ENCODE measurements at regions not wholly inside any gene's neighbourhood (a gene's known extent, or its start where the extent isn't known, plus 50 kb on each side); places are given as distances from the start of the nearest gene placed in this dataset.

- no peak overlapping the region for H3K4me2 ChIP-seq (ENCODE audit: low read length)
- H2AFZ ChIP-seq (ENCODE audit: low read depth, low read length) = no peak overlapping the region
- TF ChIP-seq SMC3 (conservative IDR thresholded peaks at IDR 0.05; ENCODE audit: poor library complexity) (no peak), TAF1 (IDR thresholded peaks at IDR 0.05; ENCODE audit: low read depth) (no peak), POLR2AphosphoS5 (IDR thresholded peaks at IDR 0.05) (no peak), EP300 (conservative IDR thresholded peaks at IDR 0.05; ENCODE audit: poor library complexity, severe bottlenecking) (no peak), REST (IDR thresholded peaks at IDR 0.05; ENCODE audit: borderline replicate concordance) (no peak), MXI1 (conservative IDR thresholded peaks at IDR 0.05; ENCODE audit: poor library complexity, severe bottlenecking) (no peak), EZH2 (IDR thresholded peaks at IDR 0.05; ENCODE audit: borderline replicate concordance, insufficient read depth, low read length, poor library complexity, severe bottlenecking) (no peak), CTCF (IDR thresholded peaks at IDR 0.05; ENCODE audit: poor library complexity, severe bottlenecking) (no peak), RAD21 (conservative IDR thresholded peaks at IDR 0.05) (no peak)
Observed at GRCh38 chr9:106075236-106075959, 381.1 kb downstream of the TMEM38B start.

GRCh38 chr9:106075960-106076327, 381.6 kb downstream of the TMEM38B start:
- no peaks in the 10 kb centered on the region for H3F3A ChIP-seq (ENCODE audit: insufficient read depth, low read length, poor library complexity, severe bottlenecking)
- no peak overlapping the region for H3K4me2 ChIP-seq (ENCODE audit: low read length)

More at GRCh38 chr9:106075236-106075959, 381.1 kb downstream of the TMEM38B start:
- H3K9me2 ChIP-seq (ENCODE audit: insufficient read depth, low read length) = no peaks in the 10 kb centered on the region
- no peaks in the 10 kb centered on the region for H4K20me1 ChIP-seq (ENCODE audit: insufficient read depth)
- no peaks in the 10 kb centered on the region for H3K79me2 ChIP-seq (replicated peaks; ENCODE audit: insufficient read depth, low read length)
- H3K36me3 ChIP-seq (ENCODE audit: insufficient read depth, low read length) = no peaks in the 10 kb centered on the region
- H3K4me3 ChIP-seq (ENCODE audit: low read length) = no peak overlapping the region
- no peaks in the 10 kb centered on the region for H3K9me3 ChIP-seq (ENCODE audit: low read length)
- H3F3A ChIP-seq (ENCODE audit: insufficient read depth, low read length, poor library complexity, severe bottlenecking) = no peaks in the 10 kb centered on the region
- no peaks in the 10 kb centered on the region for H3K27me3 ChIP-seq (ENCODE audit: insufficient read depth, low read depth, low read length)
- H3K9ac ChIP-seq (ENCODE audit: low read length) = no peak overlapping the region
- H3K27ac ChIP-seq (ENCODE audit: low read length) = no peak overlapping the region

More at GRCh38 chr9:106075960-106076327, 381.6 kb downstream of the TMEM38B start:
- Histone ChIP-seq H4K20me1 (ENCODE audit: insufficient read depth) (no peaks in the 10 kb centered on the region), H3K4me3 (ENCODE audit: low read length) (no peak overlapping the region), H3K27ac (ENCODE audit: low read length) (no peak overlapping the region), H3K79me2 (replicated peaks; ENCODE audit: insufficient read depth, low read length) (no peaks in the 10 kb centered on the region), H2AFZ (ENCODE audit: low read depth, low read length) (no peak overlapping the region), H3K27me3 (ENCODE audit: insufficient read depth, low read depth, low read length) (no peaks in the 10 kb centered on the region), H3K9ac (ENCODE audit: low read length) (no peak overlapping the region), H3K9me3 (ENCODE audit: low read length) (no peaks in the 10 kb centered on the region), H3K9me2 (ENCODE audit: insufficient read depth, low read length) (no peaks in the 10 kb centered on the region), H3K36me3 (ENCODE audit: insufficient read depth, low read length) (no peaks in the 10 kb centered on the region)
- TF ChIP-seq CTCF (IDR thresholded peaks at IDR 0.05; ENCODE audit: poor library complexity, severe bottlenecking) (no peak), SMC3 (conservative IDR thresholded peaks at IDR 0.05; ENCODE audit: poor library complexity) (no peak), REST (IDR thresholded peaks at IDR 0.05; ENCODE audit: borderline replicate concordance) (no peak), EZH2 (IDR thresholded peaks at IDR 0.05; ENCODE audit: borderline replicate concordance, insufficient read depth, low read length, poor library complexity, severe bottlenecking) (no peak), TAF1 (IDR thresholded peaks at IDR 0.05; ENCODE audit: low read depth) (no peak), POLR2AphosphoS5 (IDR thresholded peaks at IDR 0.05) (no peak), MXI1 (conservative IDR thresholded peaks at IDR 0.05; ENCODE audit: poor library complexity, severe bottlenecking) (no peak), EP300 (conservative IDR thresholded peaks at IDR 0.05; ENCODE audit: poor library complexity, severe bottlenecking) (no peak), RAD21 (conservative IDR thresholded peaks at IDR 0.05) (no peak)

All from neural cell (in vitro differentiated cells).